GM13977 (cell line): ENCODE measurements at regions not wholly inside any gene's neighbourhood (a gene's known extent, or its start where the extent isn't known, plus 50 kb on each side); places are given as distances from the start of the nearest gene placed in this dataset.
A peak's percentile ranks its signal among the peaks of the same experiment; 100 is the strongest.
"Not testable (repeated sequence)": the region's sequence is repeated elsewhere in the genome, so short reads cannot be mapped to it uniquely, and the experiment has no call there.

Experiments used
- DNase-seq: peaks from one replicate; pipeline ENCODE4 v3.0.0; 2012; ENCODE audit warnings: low spot score
- in situ Hi-C: fragments of 300-500 bp; cut with MboI; formaldehyde crosslinking; loops from one replicate; pipeline ENCODE4 v1.12.0; 2022; ENCODE audit warnings: low sequenced_read_pairs, low pct_unique_long_range_greater_than_20kb, mixed read lengths, inconsistent platforms; ENCODE audit not compliant: unreplicated experiment
- TF ChIP-seq, protein P1 (sequence below): IDR thresholded peaks from 2 replicates; pipeline ENCODE4 v1.5.1; 2012; ENCODE audit warnings: mild to moderate bottlenecking, control low read depth; ENCODE audit not compliant: insufficient read depth; ENCODE audit errors: extremely low read depth, missing control alignments

DNA sequence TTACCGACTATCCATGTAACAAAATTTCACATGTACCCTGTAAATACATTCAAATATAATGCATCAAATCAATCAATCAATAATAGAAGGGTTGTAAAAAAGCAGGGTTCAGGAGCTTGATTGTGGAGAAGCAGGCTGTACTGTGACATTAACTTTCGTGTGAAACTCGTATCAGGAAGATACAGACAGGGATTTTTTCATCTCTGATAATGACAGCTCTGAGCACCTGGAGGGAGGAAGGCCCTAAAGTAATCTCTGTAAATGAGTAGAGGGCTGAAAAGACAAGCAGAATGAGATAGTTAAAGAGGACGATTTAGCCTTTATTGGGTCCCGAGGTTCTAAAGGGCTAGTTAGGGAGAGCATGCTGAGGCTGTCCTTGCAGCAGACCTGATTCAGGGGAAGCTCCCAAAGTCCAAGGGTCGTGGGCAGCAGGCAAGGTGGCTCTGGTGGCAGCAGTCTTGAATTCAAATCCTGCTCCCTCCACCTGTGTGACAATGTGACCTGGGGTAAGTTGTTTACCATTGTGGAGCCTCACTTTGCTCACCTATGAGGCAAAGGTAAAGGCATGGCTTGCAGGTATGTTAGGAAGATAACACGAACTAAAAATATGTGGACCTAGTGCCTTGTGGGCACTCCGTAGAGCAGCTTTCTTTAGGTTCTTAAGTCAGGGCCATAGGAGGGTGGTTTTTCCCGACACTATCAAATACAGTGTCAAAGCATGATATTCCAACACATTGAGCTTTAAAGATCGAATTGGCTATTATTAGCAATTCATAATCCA lies 219.4 kb upstream of the MYLIP start:
- DNase-seq: no peak
- TF ChIP-seq, protein P1, sequence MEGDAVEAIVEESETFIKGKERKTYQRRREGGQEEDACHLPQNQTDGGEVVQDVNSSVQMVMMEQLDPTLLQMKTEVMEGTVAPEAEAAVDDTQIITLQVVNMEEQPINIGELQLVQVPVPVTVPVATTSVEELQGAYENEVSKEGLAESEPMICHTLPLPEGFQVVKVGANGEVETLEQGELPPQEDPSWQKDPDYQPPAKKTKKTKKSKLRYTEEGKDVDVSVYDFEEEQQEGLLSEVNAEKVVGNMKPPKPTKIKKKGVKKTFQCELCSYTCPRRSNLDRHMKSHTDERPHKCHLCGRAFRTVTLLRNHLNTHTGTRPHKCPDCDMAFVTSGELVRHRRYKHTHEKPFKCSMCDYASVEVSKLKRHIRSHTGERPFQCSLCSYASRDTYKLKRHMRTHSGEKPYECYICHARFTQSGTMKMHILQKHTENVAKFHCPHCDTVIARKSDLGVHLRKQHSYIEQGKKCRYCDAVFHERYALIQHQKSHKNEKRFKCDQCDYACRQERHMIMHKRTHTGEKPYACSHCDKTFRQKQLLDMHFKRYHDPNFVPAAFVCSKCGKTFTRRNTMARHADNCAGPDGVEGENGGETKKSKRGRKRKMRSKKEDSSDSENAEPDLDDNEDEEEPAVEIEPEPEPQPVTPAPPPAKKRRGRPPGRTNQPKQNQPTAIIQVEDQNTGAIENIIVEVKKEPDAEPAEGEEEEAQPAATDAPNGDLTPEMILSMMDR: no peak
- in situ Hi-C loops: no loop called here

GRCh38 chr6:15908871-15909270 lies 220.0 kb upstream of the MYLIP start:
- DNase-seq: no peak
- TF ChIP-seq, protein P1: no peak
- in situ Hi-C loops: no loop called here

DNA sequence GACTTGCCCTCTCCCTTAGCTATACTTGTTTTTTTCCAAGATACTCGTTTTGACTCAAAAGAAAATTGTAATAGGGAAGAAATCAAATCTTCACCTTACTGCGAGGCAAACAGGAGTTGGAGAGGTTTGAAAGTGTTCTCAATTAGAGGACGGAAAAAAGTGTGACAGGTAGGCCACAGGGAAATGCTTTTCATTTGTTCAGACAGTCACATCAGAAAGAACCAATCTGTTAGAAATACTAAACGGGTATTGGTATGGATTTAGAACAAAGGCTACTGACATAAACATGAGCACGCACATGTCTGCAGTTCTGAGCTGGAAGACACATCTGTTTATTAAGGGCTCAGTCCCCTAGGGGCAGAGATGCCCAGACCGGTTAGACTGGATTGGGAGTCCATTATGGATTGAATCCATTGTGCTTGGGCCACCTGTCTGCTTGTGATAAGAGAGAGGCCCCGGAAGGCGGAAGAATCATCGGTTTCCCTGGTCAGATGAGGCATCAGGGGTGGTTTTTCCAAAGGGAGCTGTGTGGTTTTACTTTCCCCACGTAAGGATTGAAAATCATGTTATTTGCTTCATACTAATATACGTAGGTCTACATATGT lies 220.9 kb upstream of the MYLIP start:
- TF ChIP-seq, protein P1: no peak
- no peak for DNase-seq
- in situ Hi-C loops: no loop called here

GRCh38 chr6:15907220-15907913 lies 221.5 kb upstream of the MYLIP start:
- DNase-seq, in situ Hi-C loops: not testable (repeated sequence)

- TF ChIP-seq, protein P1: no peak
- no peak for DNase-seq
These were observed 222.4 kb upstream of the MYLIP start for GRCh38 chr6:15906420-15907016.

GRCh38 chr6:15905488-15906419 lies 223.1 kb upstream of the MYLIP start:
- in situ Hi-C loops: no loop called here
- TF ChIP-seq, protein P1: no peak
- peak; percentile 30 for DNase-seq

More at GRCh38 chr6:15906420-15907016, 222.4 kb upstream of the MYLIP start:
- in situ Hi-C loops: no loop called here
